ENCODE measurements at regions not wholly inside any gene's neighbourhood (a gene's known extent, or its start where the extent isn't known, plus 50 kb on each side); places are given as distances from the start of the nearest gene placed in this dataset.
"Not testable (repeated sequence)": the region's sequence is repeated elsewhere in the genome, so short reads cannot be mapped to it uniquely, and the experiment has no call there.

DNA sequence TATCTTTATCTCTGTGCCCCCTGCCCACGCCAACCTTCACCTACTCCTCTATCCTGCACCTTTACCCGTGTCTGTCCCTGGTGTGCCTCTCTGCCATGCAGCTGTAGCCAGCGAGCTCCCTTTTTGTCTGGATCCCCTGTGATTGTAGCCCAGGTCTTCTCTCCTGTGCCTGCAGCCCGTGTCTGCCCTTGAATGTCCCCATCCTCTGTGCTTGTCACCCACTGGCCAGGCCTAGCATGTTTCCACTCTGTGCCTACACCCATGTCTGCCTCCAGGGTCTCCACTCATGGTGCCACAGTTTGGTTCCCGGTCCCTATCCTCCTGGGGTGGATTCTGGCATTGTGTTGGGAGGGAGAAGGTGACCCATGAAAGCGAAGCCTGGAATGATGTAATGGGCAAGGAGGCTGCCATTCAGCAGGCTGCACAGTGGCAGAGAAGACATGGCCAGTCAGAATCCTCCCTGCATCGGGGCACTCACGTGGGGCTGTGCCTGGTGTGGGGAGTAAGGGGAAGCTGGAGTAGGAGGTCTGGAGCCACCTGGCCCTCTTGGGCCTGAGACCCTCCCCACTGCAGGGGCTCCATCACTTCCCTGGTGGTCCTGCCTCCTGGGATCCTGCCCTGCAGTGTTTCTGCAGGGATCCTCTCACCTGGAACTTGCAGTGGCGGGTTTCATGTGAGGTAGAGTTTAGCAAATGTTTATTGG lies 101.0 kb downstream of the GOSR1 start:
- not testable (repeated sequence) for DNase-seq
